ENCODE measurements at regions not wholly inside any gene's neighbourhood (a gene's known extent, or its start where the extent isn't known, plus 50 kb on each side); places are given as distances from the start of the nearest gene placed in this dataset.

- TF ChIP-seq CTCF (IDR thresholded peaks at IDR 0.05; ENCODE audit: control extremely low read depth in 1 of 3, insufficient read depth in 1 of 3, low read depth in 1 of 3, low read length in 3 of 3) (no peak), CHD2 (IDR thresholded peaks at IDR 0.05; ENCODE audit: low read length) (no peak), SIX5 (IDR thresholded peaks at IDR 0.05; ENCODE audit: low read depth, low read length) (no peak), POLR2AphosphoS5 (IDR thresholded peaks at IDR 0.05; ENCODE audit: low read depth, low read length) (no peak), POLR2A (IDR thresholded peaks at IDR 0.05; ENCODE audit: control extremely low read depth in 1 of 2, low read depth in 2 of 2, low read length in 2 of 2) (no peak), EZH2 (IDR thresholded peaks at IDR 0.05; ENCODE audit: low read depth, low read length, severe bottlenecking) (no peak), EP300 (IDR thresholded peaks at IDR 0.05; ENCODE audit: borderline replicate concordance in 1 of 2, low read depth in 2 of 2, low read length in 2 of 2) (no peak), TAF1 (IDR thresholded peaks at IDR 0.05; ENCODE audit: low read depth, low read length) (no peak), FOSL1 (IDR thresholded peaks at IDR 0.05; ENCODE audit: insufficient read depth, low read depth, low read length) (no peak), RFX5 (IDR thresholded peaks at IDR 0.05; ENCODE audit: borderline replicate concordance, low read depth, low read length) (no peak), RAD21 (IDR thresholded peaks at IDR 0.05 in 1 of 2, conservative IDR thresholded peaks at IDR 0.05 in 1 of 2; ENCODE audit: low read depth in 2 of 2, low read length in 2 of 2) (no peak), GTF2F1 (IDR thresholded peaks at IDR 0.05; ENCODE audit: borderline replicate concordance, low read depth, low read length) (no peak), BACH1 (IDR thresholded peaks at IDR 0.05; ENCODE audit: low read length) (no peak)
- TF ChIP-seq, protein P1, sequence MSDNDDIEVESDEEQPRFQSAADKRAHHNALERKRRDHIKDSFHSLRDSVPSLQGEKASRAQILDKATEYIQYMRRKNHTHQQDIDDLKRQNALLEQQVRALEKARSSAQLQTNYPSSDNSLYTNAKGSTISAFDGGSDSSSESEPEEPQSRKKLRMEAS (IDR thresholded peaks at IDR 0.05): no peak
Measured at GRCh38 chr15:93506646-93507045, 417.6 kb upstream of the RGMA start.

All from H1 (cell line).